Gastrocnemius medialis (tissue), 4 donors: ENCODE measurements at regions not wholly inside any gene's neighbourhood (a gene's known extent, or its start where the extent isn't known, plus 50 kb on each side); places are given as distances from the start of the nearest gene placed in this dataset.

Experiments
- CTCF ChIP-seq, 5 experiments: fragments of 450-650 bp in 3 of 5; fragments of 200-600 bp in 2 of 5; sonication (generic) in 2 of 5; IDR thresholded peaks in 4 of 5; conservative IDR thresholded peaks in 1 of 5; 1 replicate in 4 of 5; 2 replicates in 1 of 5; pipeline ENCODE4 v1.5.1; 2016 to 2019; ENCODE audit warnings: antibody characterized with exemption in 5 of 5, mild to moderate bottlenecking in 3 of 5, moderate library complexity in 3 of 5
- POLR2A ChIP-seq, 2 donors: fragments of 450-650 bp; IDR thresholded peaks; one replicate each; pipeline ENCODE4 v1.6.1; 2017; ENCODE audit warnings: antibody characterized with exemption in 2 of 2, mild to moderate bottlenecking in 2 of 2, moderate library complexity in 2 of 2

GRCh38 chr3:96106701-96107100 is 707.7 kb upstream of the EPHA6 start:
- TF ChIP-seq CTCF (IDR thresholded peaks at IDR 0.05 in 4 of 5, conservative IDR thresholded peaks at IDR 0.05 in 1 of 5) (no peak), POLR2A (IDR thresholded peaks at IDR 0.05) (no peak)
